Activated naive CD4-positive, alpha-beta T cell treated with anti-CD3 and anti-CD28 coated beads, Interleukin-2, amount 10 ng/mL, durations not matched to agents 7 days and 5 days (primary cell): ENCODE measurements at regions not wholly inside any gene's neighbourhood (a gene's known extent, or its start where the extent isn't known, plus 50 kb on each side); places are given as distances from the start of the nearest gene placed in this dataset.

ENCODE experiments used
- CTCF ChIA-PET: fragments of 350-600 bp; sonication (Branson Sonifier 250); formaldehyde crosslinking; loops from one replicate; lab custom pipeline; 2021; ENCODE audit warnings: antibody characterized with exemption; lab: Charles Lee
- DNase-seq: peaks from one replicate; pipeline ENCODE4 v3.0.0-alpha.2; 2020
- H3K27ac Mint-ChIP-seq: one replicate; pipeline ENCODE4 v1.8.0; 2021; ENCODE audit warnings: mild to moderate bottlenecking, moderate library complexity, mixed read lengths
- H3K27me3 Mint-ChIP-seq: one replicate; pipeline ENCODE4 v1.8.0; 2021; ENCODE audit warnings: mild to moderate bottlenecking, mixed read lengths
- H3K36me3 Mint-ChIP-seq: one replicate; pipeline ENCODE4 v1.8.0; 2021; ENCODE audit warnings: mixed read lengths
- H3K4me1 Mint-ChIP-seq: one replicate; pipeline ENCODE4 v1.8.0; 2021; ENCODE audit warnings: mixed read lengths
- H3K4me3 Mint-ChIP-seq: one replicate; pipeline ENCODE4 v1.8.0; 2021; ENCODE audit warnings: mild to moderate bottlenecking, moderate library complexity, mixed read lengths
- H3K9me3 Mint-ChIP-seq: one replicate; pipeline ENCODE4 v1.8.0; 2021; ENCODE audit warnings: mixed read lengths

DNA sequence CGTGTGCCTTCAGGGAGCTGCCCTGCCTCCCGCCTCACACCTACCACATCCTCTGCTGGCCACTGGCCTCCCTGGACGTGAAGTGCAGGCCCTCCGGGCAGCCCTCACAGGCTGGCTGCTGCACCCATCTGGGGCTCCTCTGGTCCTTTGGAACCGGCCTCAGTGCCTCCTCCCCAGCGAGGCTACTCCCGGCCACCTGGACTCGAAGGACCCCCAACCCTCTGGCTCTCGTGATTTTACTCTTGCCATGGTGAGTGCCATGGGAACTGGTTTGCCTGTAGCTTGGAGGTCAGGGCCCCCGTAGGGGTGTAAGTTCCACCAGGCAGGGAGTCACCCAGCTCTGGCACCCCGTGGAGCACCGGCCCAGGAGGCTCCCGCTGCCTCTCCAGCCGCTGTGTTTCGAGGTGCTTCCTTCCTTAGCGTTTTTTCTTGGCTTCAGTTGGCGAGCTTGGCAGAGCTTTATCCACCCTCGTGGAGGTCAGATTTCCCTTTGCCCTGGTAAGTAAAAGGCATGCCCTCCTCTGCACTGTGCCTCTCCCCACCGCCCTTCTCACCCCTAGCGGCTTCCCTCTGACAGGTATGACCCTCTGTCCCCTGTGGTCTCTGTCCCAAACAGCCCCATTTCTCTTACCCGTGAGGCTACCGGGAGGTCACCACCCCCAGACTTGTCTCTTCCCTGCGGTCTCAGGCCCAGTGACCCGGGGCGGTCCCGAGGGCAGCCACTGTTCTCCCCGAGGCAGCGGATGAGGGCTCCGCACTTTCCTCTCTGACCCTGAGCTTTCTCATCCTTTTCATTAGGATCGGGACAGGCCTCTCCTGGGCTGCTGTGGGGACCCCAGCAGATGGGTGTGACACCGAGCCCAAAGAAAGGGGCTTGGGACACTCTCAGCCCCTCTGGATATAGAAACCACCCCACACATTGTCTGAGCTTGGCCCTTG is 203.1 kb upstream of the C14orf180 start:
- Mint-ChIP-seq H3K36me3 (peaks cover 2% of the 10 kb centered on the region), H3K27me3 (peaks cover 17% of the 10 kb centered on the region), H3K4me1 (peaks cover 7% of the 10 kb centered on the region), H3K27ac (no peak overlapping the region), H3K4me3 (no peak overlapping the region), H3K9me3 (peaks cover 18% of the 10 kb centered on the region)
- DNase-seq = no peak
- CTCF ChIA-PET = no interaction called here

DNA sequence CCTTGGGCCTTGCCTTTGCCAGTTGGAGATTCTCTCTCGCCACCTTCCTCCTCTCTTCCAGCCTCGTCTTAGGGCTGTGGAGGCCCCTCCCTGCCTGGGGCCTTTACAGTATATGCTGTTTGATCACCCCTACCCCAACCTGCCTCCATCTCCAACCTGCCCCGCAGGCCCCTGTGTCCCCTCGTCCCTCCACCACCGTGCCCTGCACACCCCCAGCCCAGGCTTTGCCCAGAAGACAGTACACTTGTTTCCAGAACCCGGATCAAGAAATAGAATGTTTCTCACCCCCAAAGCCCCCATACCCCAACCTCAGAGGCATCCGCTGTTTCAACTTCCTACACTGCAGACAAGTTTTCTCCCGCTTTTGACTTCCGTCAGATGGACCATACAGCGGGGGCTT is 202.3 kb upstream of the C14orf180 start:
- Mint-ChIP-seq H3K4me1 (peaks cover 7% of the 10 kb centered on the region), H3K27ac (no peak overlapping the region), H3K4me3 (no peak overlapping the region), H3K27me3 (peaks cover 21% of the 10 kb centered on the region), H3K36me3 (peaks cover 2% of the 10 kb centered on the region), H3K9me3 (peaks cover 18% of the 10 kb centered on the region)
- CTCF ChIA-PET = no interaction called here
- no peak for DNase-seq

DNA sequence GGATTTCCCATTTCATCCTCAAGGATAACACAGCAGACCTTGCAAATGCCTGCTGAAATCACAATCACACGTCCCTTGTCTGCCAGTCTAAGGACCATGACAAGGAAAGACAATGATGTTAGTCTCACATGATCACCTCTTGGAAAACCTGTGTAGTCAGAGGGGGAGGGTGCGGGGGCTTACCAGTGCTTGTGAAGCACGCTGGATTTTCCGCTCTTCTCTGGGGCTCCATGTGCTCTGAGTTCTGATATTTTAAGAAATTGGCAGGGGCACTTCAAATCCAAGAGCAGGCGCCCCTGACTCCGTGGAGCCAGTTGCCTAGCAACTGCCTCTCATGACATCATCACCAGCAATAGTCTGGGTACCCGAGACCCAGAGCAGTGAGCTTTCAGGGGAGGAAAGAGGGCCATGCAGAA is 200.9 kb upstream of the C14orf180 start:
- H3K27me3 Mint-ChIP-seq = peaks cover 30% of the 10 kb centered on the region
- no peaks in the 10 kb centered on the region for H3K4me1 Mint-ChIP-seq
- no peak for DNase-seq
- H3K4me3 Mint-ChIP-seq = no peak overlapping the region
- peaks cover 18% of the 10 kb centered on the region for H3K9me3 Mint-ChIP-seq
- CTCF ChIA-PET = no interaction called here
- H3K36me3 Mint-ChIP-seq = peaks cover 2% of the 10 kb centered on the region
- H3K27ac Mint-ChIP-seq = no peak overlapping the region

DNA sequence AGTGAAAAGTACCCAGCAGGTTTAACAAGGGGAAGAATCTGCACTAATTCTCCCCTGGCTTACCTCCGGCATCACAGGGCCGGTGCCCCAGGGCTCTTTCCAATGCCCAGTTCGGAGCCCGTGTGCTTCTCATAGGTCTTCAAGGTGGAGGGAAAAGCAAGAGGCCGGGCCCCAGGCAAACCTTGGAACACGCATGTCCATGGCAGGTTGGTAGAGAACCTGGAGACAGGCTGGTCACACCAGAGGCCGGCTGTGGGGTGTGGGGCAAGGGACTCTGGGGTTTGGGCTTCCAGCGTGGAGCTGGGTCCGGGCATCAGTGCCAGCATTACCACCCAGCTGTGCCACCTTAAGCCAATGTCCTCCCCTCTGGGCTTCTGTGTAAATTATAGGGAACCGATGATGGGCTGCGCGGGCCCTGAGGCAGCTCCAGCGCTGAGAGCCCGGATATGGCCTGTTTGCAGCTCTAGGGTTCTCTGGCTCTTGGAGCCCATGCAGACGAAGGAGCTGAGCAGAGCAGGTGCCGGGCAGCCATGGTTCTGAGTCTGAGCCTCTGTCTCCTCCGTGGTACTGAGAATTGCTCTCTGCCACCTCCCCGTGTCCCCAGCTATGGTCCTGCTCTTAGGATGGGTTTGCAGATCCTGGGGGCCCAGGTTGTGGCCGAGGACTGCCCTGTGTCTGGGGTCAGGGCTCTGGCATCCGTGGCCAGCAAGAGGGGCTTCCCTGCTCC is 197.0 kb upstream of the C14orf180 start:
- Mint-ChIP-seq H3K4me1 (no peaks in the 10 kb centered on the region), H3K27ac (no peak overlapping the region), H3K36me3 (peaks cover 2% of the 10 kb centered on the region), H3K9me3 (peaks cover 18% of the 10 kb centered on the region), H3K4me3 (no peak overlapping the region), H3K27me3 (peaks cover 30% of the 10 kb centered on the region)
- CTCF ChIA-PET = no interaction called here
- DNase-seq = no peak

DNA sequence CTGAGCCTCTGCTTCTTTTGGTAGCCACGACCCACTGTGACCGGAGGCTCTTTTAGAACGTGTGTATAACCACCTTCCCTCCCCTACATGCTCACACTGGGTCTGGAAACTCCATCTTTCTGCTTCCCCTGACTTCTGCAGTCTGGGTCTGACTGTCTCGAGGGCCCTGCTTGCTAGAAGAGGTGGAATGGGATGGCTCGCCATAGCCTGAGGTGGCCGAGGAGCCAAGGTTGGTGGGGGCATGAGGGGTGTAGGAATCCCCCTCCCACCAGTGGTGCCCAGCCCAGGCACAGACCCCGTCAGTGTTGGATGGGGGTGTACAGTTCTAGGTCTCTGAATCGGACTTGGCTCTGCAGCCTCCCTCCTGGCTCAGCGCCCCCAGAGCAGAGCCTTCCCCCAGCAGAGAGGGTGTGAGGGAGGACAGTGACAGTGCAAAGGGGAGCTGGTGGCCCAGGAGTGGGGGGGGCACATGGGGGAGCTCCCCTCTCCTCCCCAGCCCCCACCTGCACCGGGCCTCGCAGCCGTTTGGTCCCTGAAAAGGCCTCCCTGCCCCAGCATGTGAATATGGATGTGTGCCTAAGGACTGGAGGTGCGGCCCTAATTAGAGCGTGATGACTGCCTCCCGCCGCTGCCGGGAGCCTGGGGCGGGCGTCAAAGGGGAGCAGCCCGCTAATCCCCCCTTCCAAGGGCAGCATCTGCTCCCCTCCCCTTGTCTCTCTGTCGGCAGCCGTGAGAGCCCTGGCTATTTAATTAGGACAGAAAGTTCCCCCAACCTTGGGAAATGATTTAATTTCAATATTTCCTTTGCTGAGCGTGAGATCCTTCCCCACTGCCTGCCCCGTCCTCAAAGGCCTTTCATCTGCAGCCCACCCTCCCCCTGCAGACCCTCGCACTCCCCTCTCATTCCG is 196.2 kb upstream of the C14orf180 start:
- H3K4me1 Mint-ChIP-seq = peaks cover 3% of the 10 kb centered on the region
- H3K4me3 Mint-ChIP-seq = no peak overlapping the region
- H3K27me3 Mint-ChIP-seq = peaks cover 30% of the 10 kb centered on the region
- DNase-seq = no peak
- peaks cover 18% of the 10 kb centered on the region for H3K9me3 Mint-ChIP-seq
- no peak overlapping the region for H3K27ac Mint-ChIP-seq
- CTCF ChIA-PET = no interaction called here
- peaks cover 2% of the 10 kb centered on the region for H3K36me3 Mint-ChIP-seq

DNA sequence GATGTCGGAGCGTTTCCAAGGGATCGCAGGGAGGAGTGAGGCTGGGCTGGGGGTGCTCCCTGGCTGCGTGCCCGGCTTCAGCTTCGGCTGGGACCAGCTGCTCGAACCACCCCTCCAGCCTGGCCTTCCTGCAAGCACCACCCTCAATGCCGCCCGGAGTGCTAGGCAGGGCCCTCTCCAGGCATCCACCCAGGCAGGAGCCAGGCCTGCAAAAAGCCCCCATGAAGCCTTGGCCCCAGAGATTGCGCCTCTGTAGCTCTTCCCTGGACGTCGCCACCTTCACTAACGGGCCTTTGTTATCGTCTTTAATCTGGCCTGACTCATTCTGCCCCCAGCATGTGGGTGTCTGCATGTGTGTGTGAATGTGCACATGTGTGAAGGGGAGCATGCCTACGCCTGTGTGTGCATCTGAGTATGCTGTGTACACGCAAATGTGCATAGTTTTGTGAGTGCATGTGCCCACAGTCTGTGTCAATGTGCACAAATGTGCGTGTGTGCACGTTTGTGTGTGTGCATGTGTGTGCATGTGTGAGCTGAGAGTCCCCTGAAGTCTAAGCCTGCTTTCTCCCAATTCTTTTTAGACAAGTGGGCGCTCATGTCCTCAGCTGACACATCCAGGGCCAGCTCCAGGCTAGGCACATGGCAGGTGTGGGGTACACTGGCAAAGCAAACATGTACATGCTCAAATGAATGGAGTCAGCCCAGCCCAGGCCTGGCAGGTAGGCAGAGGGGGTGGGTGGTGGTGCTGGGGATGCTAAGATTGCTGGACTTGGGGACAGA is 195.4 kb upstream of the C14orf180 start:
- Mint-ChIP-seq H3K9me3 (peaks cover 15% of the 10 kb centered on the region), H3K4me3 (no peak overlapping the region), H3K27me3 (peaks cover 24% of the 10 kb centered on the region), H3K4me1 (peaks cover 7% of the 10 kb centered on the region), H3K36me3 (peaks cover 2% of the 10 kb centered on the region), H3K27ac (no peak overlapping the region)
- CTCF ChIA-PET = no interaction called here
- DNase-seq = peak; percentile 6

DNA sequence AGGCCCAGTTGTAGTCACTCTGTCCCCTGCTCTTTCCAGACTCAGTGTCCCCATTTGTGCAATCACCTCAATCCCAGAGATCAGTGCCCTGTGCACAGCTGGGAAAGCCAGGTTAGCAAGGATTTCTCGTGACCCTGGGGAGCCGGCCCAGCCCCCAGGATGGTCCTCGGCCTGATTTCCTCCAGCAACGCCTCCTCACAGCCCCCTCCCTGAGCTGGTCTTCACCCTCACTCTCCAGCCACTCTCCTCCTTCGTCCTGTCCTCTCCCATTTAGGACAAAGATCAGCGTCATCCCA is 194.8 kb upstream of the C14orf180 start:
- H3K27me3 Mint-ChIP-seq = peaks cover 18% of the 10 kb centered on the region
- CTCF ChIA-PET = no interaction called here
- no peak overlapping the region for H3K27ac Mint-ChIP-seq
- peak; percentile 9 for DNase-seq
- H3K36me3 Mint-ChIP-seq = peaks cover 2% of the 10 kb centered on the region
- peaks cover 9% of the 10 kb centered on the region for H3K9me3 Mint-ChIP-seq
- H3K4me3 Mint-ChIP-seq = no peak overlapping the region
- H3K4me1 Mint-ChIP-seq = peaks cover 11% of the 10 kb centered on the region

DNA sequence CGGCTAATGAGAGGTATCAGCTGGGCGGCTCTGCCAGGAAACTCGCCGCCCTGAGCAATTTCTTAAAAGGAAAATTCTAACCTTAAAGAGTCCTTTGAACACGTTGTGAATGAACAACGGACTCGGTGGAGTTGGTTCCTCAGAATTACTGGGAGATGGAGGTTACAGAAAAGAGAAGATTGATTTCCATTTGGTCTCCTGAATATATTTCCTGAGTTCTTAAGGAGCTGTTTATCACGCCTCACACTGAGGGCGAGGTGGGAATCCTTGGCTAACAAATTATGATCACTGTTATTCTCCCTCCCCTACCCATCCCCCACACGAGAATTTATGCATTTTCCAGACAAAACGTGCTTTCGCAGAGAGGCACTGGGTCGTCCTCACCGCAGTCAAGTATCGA is 194.5 kb upstream of the C14orf180 start:
- no peak overlapping the region for H3K27ac Mint-ChIP-seq
- peaks cover 2% of the 10 kb centered on the region for H3K36me3 Mint-ChIP-seq
- H3K27me3 Mint-ChIP-seq = peaks cover 15% of the 10 kb centered on the region
- CTCF ChIA-PET = no interaction called here
- peaks cover 9% of the 10 kb centered on the region for H3K9me3 Mint-ChIP-seq
- peak; percentile 8 for DNase-seq
- H3K4me3 Mint-ChIP-seq = no peak overlapping the region
- peaks cover 15% of the 10 kb centered on the region for H3K4me1 Mint-ChIP-seq

DNA sequence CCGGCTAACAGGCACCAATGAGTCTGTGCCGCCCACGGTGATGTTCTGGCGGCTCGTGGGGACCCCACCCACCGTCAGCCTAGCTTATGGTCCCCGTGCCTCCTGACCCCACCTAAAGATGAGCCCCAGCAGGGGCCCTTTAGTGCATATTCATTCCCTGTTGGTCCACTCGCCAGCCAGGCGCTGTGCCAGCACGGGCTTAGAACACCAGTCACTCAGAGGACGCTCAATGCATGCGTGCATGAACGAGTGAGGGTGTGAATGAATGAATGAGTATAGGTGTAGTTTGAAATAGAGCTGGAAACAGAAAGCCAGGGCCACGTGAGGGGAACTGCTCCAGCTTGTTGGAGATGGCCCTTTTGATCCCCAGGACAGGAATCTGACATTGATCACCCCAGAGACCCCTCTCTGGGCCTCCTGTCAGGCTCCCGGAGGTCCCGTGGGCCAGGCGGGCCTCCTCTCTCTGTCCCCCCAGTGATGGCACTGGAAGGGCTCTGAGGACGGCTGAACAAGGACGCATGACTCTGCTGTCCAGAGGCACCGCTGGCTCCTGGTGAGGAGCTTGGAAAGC is 193.9 kb upstream of the C14orf180 start:
- peak; percentile 8 for DNase-seq
- Mint-ChIP-seq H3K4me3 (no peak overlapping the region), H3K27ac (no peak overlapping the region), H3K36me3 (peaks cover 2% of the 10 kb centered on the region), H3K4me1 (peaks cover 20% of the 10 kb centered on the region), H3K27me3 (peaks cover 14% of the 10 kb centered on the region), H3K9me3 (peaks cover 5% of the 10 kb centered on the region)
- CTCF ChIA-PET = no interaction called here

DNA sequence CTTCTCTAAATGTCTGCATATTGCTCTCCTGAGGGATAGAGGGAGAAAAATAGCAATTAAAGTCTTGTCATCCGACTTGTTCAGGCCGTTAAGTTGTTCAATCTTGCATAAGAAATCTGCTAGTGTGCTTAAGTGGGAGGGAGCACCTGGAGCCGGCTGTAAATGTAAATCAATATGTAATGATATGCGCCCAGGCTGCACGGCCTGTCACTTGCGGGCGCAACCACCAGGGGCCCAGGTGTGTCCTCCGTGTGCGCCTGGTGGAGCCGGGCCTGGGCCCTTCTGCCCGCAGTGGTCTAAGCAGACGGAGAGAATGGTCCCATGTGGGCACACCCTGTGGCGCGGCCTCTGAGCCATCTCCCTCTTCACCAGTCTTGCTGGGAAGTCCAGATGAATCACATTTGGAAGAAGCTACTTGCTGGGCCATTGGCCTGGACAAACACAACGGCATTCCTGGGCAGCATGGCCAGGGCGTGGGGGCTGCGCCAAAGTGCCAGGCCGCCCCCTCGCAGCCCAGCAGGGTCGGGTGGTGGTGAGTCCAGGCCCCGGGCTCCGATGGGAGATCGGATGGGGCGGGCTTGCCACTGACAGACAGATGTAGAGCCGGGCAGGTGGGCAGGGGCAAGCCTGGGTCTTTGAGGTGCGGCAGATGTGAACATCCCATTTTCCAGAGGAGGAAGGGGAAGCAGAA is 193.3 kb upstream of the C14orf180 start:
- Mint-ChIP-seq H3K36me3 (peaks cover 1% of the 10 kb centered on the region), H3K9me3 (peaks cover 1% of the 10 kb centered on the region), H3K27me3 (peaks cover 14% of the 10 kb centered on the region), H3K4me1 (peaks cover 26% of the 10 kb centered on the region), H3K27ac (no peak overlapping the region), H3K4me3 (no peak overlapping the region)
- peak; percentile 19 for DNase-seq
- CTCF ChIA-PET = no interaction called here

DNA sequence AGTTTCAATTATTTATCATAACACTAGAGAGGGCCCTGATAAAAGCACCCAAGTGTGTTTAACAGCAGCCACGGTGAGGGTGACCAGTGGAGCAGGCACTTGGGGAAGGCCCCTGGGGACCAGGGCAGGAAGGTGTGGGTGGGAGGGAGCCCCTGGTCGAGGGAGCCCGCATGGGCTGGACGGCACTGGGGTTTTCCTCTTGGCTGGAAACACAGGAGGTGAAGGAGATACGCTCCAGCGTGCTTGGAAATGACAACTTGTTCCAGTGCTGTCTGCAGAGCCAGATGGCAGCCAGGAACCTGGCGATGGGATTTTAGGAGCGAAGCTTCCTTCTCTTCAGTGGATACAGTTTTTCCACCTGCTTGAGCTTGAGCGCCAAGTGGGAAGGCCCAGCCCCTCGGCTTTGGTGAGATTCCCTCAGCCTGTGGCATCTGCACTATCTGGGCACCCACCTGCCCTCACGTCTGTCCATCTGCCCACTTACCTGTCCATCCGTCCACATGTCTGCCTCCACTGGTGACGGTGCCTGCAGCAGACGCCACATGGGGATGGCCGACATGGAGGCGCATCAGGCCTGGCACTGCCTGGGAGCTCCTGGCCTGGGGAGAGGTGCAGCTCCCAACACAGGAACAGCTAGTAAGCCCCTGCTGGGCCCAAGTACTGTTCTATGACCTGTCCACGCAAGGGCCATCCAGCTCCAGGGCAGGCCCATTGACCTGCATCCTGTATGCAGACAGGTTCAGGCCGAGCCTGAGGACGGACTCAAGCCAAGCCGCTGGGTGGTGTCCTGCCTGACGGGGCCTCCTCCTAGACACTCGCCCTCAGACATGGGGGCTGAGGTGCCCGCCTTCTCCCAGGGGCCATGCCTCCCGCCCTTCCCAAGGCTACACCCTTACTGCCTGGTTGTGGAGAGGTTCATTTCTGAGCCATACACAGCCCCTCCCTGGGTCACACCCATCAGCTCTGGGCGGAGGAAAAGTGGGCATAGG is 192.2 kb upstream of the C14orf180 start:
- CTCF ChIA-PET = no interaction called here
- H3K27ac Mint-ChIP-seq = no peak overlapping the region
- no peak for DNase-seq
- H3K4me1 Mint-ChIP-seq = peaks cover 36% of the 10 kb centered on the region
- H3K4me3 Mint-ChIP-seq = no peak overlapping the region
- no peaks in the 10 kb centered on the region for H3K9me3 Mint-ChIP-seq
- peaks cover 9% of the 10 kb centered on the region for H3K27me3 Mint-ChIP-seq
- no peaks in the 10 kb centered on the region for H3K36me3 Mint-ChIP-seq

DNA sequence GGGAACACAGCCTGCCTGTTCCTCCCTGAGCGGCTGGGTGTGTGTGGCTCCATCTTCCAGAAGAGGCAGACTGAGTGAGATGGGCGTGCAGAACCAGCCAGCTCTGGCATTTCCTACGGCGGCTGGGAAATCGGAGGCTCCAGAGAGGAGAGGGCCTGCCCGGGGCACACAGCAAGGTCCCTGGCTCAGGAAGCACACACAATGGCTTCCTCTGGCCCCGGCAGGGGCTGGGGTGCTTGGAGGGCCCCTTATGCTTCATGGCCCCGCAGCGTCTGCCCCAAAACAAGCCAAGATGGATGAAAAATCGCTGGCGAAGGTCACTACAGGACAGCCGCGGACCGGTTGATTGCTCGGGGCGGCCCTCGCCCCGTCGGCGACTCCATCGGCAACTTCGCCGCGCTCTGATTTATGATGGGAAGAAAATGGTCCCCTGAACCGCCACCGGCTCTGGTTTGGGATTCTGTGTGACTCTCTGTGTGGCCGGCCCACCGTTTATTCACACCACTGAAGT is 191.5 kb upstream of the C14orf180 start:
- DNase-seq = no peak
- Mint-ChIP-seq H3K27ac (no peak overlapping the region), H3K9me3 (no peaks in the 10 kb centered on the region), H3K4me3 (no peak overlapping the region), H3K27me3 (peaks cover 2% of the 10 kb centered on the region), H3K4me1 (peaks cover 43% of the 10 kb centered on the region), H3K36me3 (no peaks in the 10 kb centered on the region)
- CTCF ChIA-PET = no interaction called here
